ENCODE measurements at regions not wholly inside any gene's neighbourhood (a gene's known extent, or its start where the extent isn't known, plus 50 kb on each side); places are given as distances from the start of the nearest gene placed in this dataset.

DNA sequence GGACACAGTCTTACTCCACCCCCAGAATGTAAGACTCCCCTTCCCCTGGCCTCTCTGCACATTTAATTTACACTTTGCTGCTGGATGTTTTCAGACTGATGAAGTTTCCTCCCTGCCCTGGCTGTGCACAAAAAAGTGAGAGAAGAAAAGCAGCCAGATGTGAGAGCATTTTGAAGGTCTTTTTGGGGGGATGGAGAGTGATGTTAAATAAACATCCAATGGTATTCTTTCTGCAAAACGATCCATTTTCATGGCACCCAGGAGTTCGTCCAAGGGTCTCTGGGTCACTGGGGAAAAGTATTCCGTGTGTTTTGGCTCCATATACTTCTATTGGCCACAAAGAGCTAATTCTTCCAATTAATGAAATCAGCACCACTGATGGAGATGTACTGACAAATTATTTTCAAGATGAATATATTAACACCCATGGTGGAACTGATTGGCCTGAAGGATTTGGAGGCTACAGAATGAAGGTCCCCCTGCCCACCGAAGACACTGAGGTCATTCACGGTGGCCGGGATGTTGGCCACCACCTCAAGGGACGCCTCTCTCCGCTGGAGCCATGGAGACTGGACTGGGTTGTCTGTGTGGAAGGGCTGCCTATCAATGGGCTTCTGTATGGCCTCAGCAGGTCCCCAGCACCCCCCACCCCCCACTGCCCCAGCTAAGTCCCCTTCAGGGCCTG lies 107.6 kb upstream of the PKDCC start:
- TF ChIP-seq, protein P1, sequence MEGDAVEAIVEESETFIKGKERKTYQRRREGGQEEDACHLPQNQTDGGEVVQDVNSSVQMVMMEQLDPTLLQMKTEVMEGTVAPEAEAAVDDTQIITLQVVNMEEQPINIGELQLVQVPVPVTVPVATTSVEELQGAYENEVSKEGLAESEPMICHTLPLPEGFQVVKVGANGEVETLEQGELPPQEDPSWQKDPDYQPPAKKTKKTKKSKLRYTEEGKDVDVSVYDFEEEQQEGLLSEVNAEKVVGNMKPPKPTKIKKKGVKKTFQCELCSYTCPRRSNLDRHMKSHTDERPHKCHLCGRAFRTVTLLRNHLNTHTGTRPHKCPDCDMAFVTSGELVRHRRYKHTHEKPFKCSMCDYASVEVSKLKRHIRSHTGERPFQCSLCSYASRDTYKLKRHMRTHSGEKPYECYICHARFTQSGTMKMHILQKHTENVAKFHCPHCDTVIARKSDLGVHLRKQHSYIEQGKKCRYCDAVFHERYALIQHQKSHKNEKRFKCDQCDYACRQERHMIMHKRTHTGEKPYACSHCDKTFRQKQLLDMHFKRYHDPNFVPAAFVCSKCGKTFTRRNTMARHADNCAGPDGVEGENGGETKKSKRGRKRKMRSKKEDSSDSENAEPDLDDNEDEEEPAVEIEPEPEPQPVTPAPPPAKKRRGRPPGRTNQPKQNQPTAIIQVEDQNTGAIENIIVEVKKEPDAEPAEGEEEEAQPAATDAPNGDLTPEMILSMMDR (IDR thresholded peaks at IDR 0.05): no peak
- TF ChIP-seq EZH2phosphoT487 (IDR thresholded peaks at IDR 0.05) (no peak), EZH2 (IDR thresholded peaks at IDR 0.05) (no peak)

Measured in neural progenitor cell (in vitro differentiated cells).